OCI-LY7 (cell line): ENCODE measurements at regions not wholly inside any gene's neighbourhood (a gene's known extent, or its start where the extent isn't known, plus 50 kb on each side); places are given as distances from the start of the nearest gene placed in this dataset.

ENCODE experiments used
- CTCF ChIP-seq: fragments of 200-600 bp; sonication (generic); conservative IDR thresholded peaks from 2 replicates; pipeline ENCODE4 v1.5.1; 2014; ENCODE audit warnings: mild to moderate bottlenecking, antibody characterized with exemption, low read length, moderate library complexity, mixed read lengths
- EZH2phosphoT487 ChIP-seq: fragments of 200-600 bp; sonication (generic); IDR thresholded peaks from 2 replicates; pipeline ENCODE4 v1.6.1; 2018; ENCODE audit warnings: low read depth, borderline replicate concordance, mild to moderate bottlenecking, mixed run types, antibody characterized with exemption, low read length, moderate library complexity, mixed read lengths

- TF ChIP-seq CTCF (no peak), EZH2phosphoT487 (no peak)
Observed at GRCh38 chr2:29981402-29981801, 60.0 kb upstream of the ALK start.
